HepG2 (cell line): ENCODE measurements at regions not wholly inside any gene's neighbourhood (a gene's known extent, or its start where the extent isn't known, plus 50 kb on each side); places are given as distances from the start of the nearest gene placed in this dataset.

Experiments
- ATAC-seq: fragments of 200-7000 bp; cut with Tn5 transposase; 3 replicates; pipeline ENCODE4 v1.9.1; 2020; ENCODE audit warnings: mild to moderate bottlenecking, moderate library complexity
- BruUV-seq: library from RNA; stranded (reverse); fragments of 400-500 nt; replicated peaks from 2 replicates; lab custom pipeline; 2021; lab: Mats Ljungman, UMichigan
- CTCF ChIA-PET: fragments of 300-600 bp; formaldehyde crosslinking; extraction: SDS; loops from one replicate; lab custom pipeline; 2021; ENCODE audit warnings: low total read pairs, inconsistent platforms, low intra/inter-chr PET ratio; lab: Yijun Ruan, JAX
- POLR2A ChIA-PET: fragments of 350-600 bp; sonication (Branson Sonifier 250); formaldehyde crosslinking; loops from one replicate; lab custom pipeline; 2020; ENCODE audit warnings: antibody characterized with exemption, inconsistent platforms; lab: Yijun Ruan, JAX
- DNase-seq: peaks from one replicate; pipeline ENCODE4 v3.0.0-alpha.2; 2015; ENCODE audit warnings: low spot score
- FAIRE-seq: peaks from 3 replicates; lab custom pipeline; 2011; peaks lifted over from hg19 to GRCh38; lab: Jason Lieb, UNC
- H2AFZ ChIP-seq: one replicate; pipeline ENCODE4 v1.6.1; 2011; ENCODE audit warnings: low read length, inconsistent platforms
- H3K27ac ChIP-seq: fragments of 300-600 bp; 3 replicates; pipeline ENCODE4 v1.8.0; 2011; ENCODE audit warnings: mixed run types, mild to moderate bottlenecking, mixed read lengths, low read length, inconsistent platforms; ENCODE audit not compliant: insufficient read depth; ENCODE audit errors: extremely low read length
- H3K27me3 ChIP-seq, 2 experiments: fragments of 200-600 bp in 1 of 2; 2 replicates in 1 of 2; 3 replicates in 1 of 2; pipeline versions ENCODE4 v1.6.0 to v1.8.0; 2011; ENCODE audit warnings: low read length in 2 of 2, mild to moderate bottlenecking in 2 of 2, moderate library complexity in 2 of 2, inconsistent platforms in 1 of 2; ENCODE audit not compliant: insufficient read depth in 2 of 2, control insufficient read depth in 1 of 2
- H3K36me3 ChIP-seq, 2 experiments: fragments of 200-600 bp in 1 of 2; replicated peaks in 1 of 2; 2 replicates in 1 of 2; 3 replicates in 1 of 2; pipeline versions ENCODE4 v1.5.1 to v1.8.0; 2011; ENCODE audit warnings: low read length in 2 of 2, inconsistent platforms in 1 of 2; ENCODE audit not compliant: insufficient read depth in 2 of 2, control insufficient read depth in 1 of 2
- H3K4me1 ChIP-seq: 2 replicates; pipeline ENCODE4 v1.5.1; 2012; ENCODE audit warnings: low read length, inconsistent platforms; ENCODE audit not compliant: insufficient read depth
- H3K4me2 ChIP-seq: 2 replicates; pipeline ENCODE4 v1.6.0; 2011; ENCODE audit warnings: low read depth, low read length, inconsistent platforms
- H3K4me3 ChIP-seq, 3 experiments: fragments of 200-600 bp in 1 of 3; sonication (generic), shearing (Covaris generic) in 1 of 3; replicated peaks in 1 of 3; 2 replicates each; pipeline ENCODE4 v1.5.1; 2011 to 2016; ENCODE audit warnings: low read length in 3 of 3, inconsistent platforms in 2 of 3, low read depth in 2 of 3, mild to moderate bottlenecking in 2 of 3, control low read depth in 1 of 3, mixed read lengths in 1 of 3; ENCODE audit not compliant: insufficient read depth in 1 of 3
- H3K79me2 ChIP-seq: one replicate; pipeline ENCODE4 v1.6.1; 2011; ENCODE audit warnings: low read length, inconsistent platforms; ENCODE audit not compliant: insufficient read depth
- H3K9ac ChIP-seq: 2 replicates; pipeline ENCODE4 v1.6.0; 2011; ENCODE audit warnings: mild to moderate bottlenecking, low read depth, low read length, inconsistent platforms; ENCODE audit not compliant: insufficient read depth
- H3K9me3 ChIP-seq: 2 replicates; pipeline ENCODE4 v1.5.1; 2012; ENCODE audit warnings: mild to moderate bottlenecking, low read length
- H4K20me1 ChIP-seq: 2 replicates; pipeline ENCODE4 v1.6.0; 2011; ENCODE audit warnings: inconsistent platforms, mild to moderate bottlenecking, low read length, moderate library complexity; ENCODE audit not compliant: insufficient read depth
- ARID2 ChIP-seq: sonication (generic); formaldehyde crosslinking; IDR thresholded peaks from 2 replicates; pipeline ENCODE4 v1.8.1; 2022; ENCODE audit warnings: mild to moderate bottlenecking, missing genetic modification reagents, borderline replicate concordance
- EHMT2 ChIP-seq: fragments of 200-600 bp; sonication (generic); IDR thresholded peaks from 2 replicates; pipeline ENCODE4 v1.7.0; 2017; ENCODE audit warnings: antibody characterized with exemption, low read depth, low read length, borderline replicate concordance
- FOXJ3 ChIP-seq: sonication (generic); formaldehyde crosslinking; IDR thresholded peaks from 2 replicates; pipeline ENCODE4 v1.4.0; 2020; ENCODE audit warnings: missing genetic modification reagents, mild to moderate bottlenecking, borderline replicate concordance
- KDM5B ChIP-seq: sonication (generic); formaldehyde crosslinking; IDR thresholded peaks from 2 replicates; pipeline ENCODE4 v1.4.0; 2020; ENCODE audit warnings: missing genetic modification reagents, mild to moderate bottlenecking, borderline replicate concordance
- MATR3 ChIP-seq: sonication (generic); formaldehyde crosslinking; IDR thresholded peaks from 2 replicates; pipeline ENCODE4 v1.4.0; 2020; ENCODE audit warnings: missing genetic modification reagents
- NR2F6 ChIP-seq, 2 experiments: IDR thresholded peaks; 2 replicates each; pipeline ENCODE4 v1.6.1; 2016; ENCODE audit warnings: antibody characterized with exemption in 1 of 2, mild to moderate bottlenecking in 1 of 2
- RAD51 ChIP-seq: fragments of 450-650 bp; IDR thresholded peaks from 2 replicates; pipeline ENCODE4 v1.6.1; 2016; ENCODE audit warnings: borderline replicate concordance
- RARG ChIP-seq: sonication (generic); formaldehyde crosslinking; IDR thresholded peaks from 2 replicates; pipeline ENCODE4 v1.4.0; 2020; ENCODE audit warnings: low read depth, mild to moderate bottlenecking, missing genetic modification reagents
- SP140L ChIP-seq: sonication (generic); formaldehyde crosslinking; IDR thresholded peaks from 2 replicates; pipeline ENCODE4 v1.4.0; 2020; ENCODE audit warnings: missing genetic modification reagents, borderline replicate concordance
- U2AF1 ChIP-seq: fragments of 200-400 bp; formaldehyde crosslinking; optimal IDR thresholded peaks from 2 replicates; pipeline ENCODE3; 2017; ENCODE audit warnings: mild to moderate bottlenecking, low read depth, low read length
- ZNF180 ChIP-seq: sonication (generic); formaldehyde crosslinking; IDR thresholded peaks from 2 replicates; pipeline ENCODE4 v1.4.0; 2020; ENCODE audit warnings: low read depth, missing genetic modification reagents, borderline replicate concordance
- ZNF33A ChIP-seq: sonication (generic); formaldehyde crosslinking; IDR thresholded peaks from 2 replicates; pipeline ENCODE4 v1.5.1; 2020; ENCODE audit warnings: missing genetic modification reagents, mild to moderate bottlenecking, moderate library complexity, borderline replicate concordance
- ZNF496 ChIP-seq: sonication (generic); formaldehyde crosslinking; IDR thresholded peaks from 2 replicates; pipeline ENCODE4 v1.8.1; 2023; ENCODE audit warnings: mild to moderate bottlenecking, moderate library complexity, missing genetic modification reagents; ENCODE audit not compliant: insufficient replicate concordance
- ZNF660 ChIP-seq: sonication (generic); formaldehyde crosslinking; IDR thresholded peaks from 2 replicates; pipeline ENCODE4 v1.5.1; 2020; ENCODE audit warnings: mild to moderate bottlenecking, low read depth, missing genetic modification reagents, borderline replicate concordance
- ZNF687 ChIP-seq: sonication (generic); formaldehyde crosslinking; IDR thresholded peaks from 2 replicates; pipeline ENCODE4 v1.5.1; 2020; ENCODE audit warnings: mild to moderate bottlenecking, missing genetic modification reagents, moderate library complexity
- WGBS: methylation state at CpG from one replicate; pipeline ENCODE4 v1.1.6; 2017; ENCODE audit warnings: low lambda C conversion rate; 5-methylcytosine and 5-hydroxymethylcytosine counted together
- in situ Hi-C: cut with HindIII; loops from 2 replicates; pipeline ENCODE4 v1.10.0; 2017; ENCODE audit warnings: low pct_unique_long_range_greater_than_20kb; ENCODE audit not compliant: extremely low pct_ligation_motif_present
- intact Hi-C: fragments of 100-400 bp; cut with micrococcal nuclease; formaldehyde crosslinking; loops from one replicate; pipeline ENCODE4 v1.10.0; 2022; ENCODE audit not compliant: unreplicated experiment

- BruUV-seq: no TSS peak
- Histone ChIP-seq H2AFZ (no peak overlapping the region), H3K4me1 (no peaks in the 10 kb centered on the region), H3K4me2 (no peak overlapping the region), H3K27ac (no peak overlapping the region), H3K36me3 (no peaks in the 10 kb centered on the region), H3K4me3 (no peak overlapping the region), H3K79me2 (no peaks in the 10 kb centered on the region), H3K9ac (no peak overlapping the region)
- CTCF ChIA-PET: no interaction called here
- ATAC-seq (no peak), FAIRE-seq (no peak), DNase-seq (no peak)
- WGBS: 37% methylated on average over 7 of the region's 7 CpGs
- in situ Hi-C loops (no loop called here), intact Hi-C loops (no loop called here)
- POLR2A ChIA-PET: no interaction called here
- TF ChIP-seq KDM5B (CRISPR knock-in tag) (no peak), FOXJ3 (CRISPR knock-in tag) (no peak), RAD51 (no peak), RARG (CRISPR knock-in tag) (no peak), ZNF180 (CRISPR knock-in tag) (no peak), ZNF496 (no peak), NR2F6 (IDR thresholded peaks at IDR 0.05) (no peak), NR2F6 (CRISPR knock-in tag; IDR thresholded peaks at IDR 0.05) (no peak)
- TF ChIP-seq, all 625 proteins: peak for 0
- Histone ChIP-seq H4K20me1 (no peaks in the 10 kb centered on the region), H3K27me3 (peaks cover 3 to 71% of the 10 kb centered on the region in 2 experiments), H3K9me3 (no peaks in the 10 kb centered on the region)
Observed at GRCh38 chr12:113674302-113674701, 202.6 kb upstream of the LHX5 start.

- H2AFZ ChIP-seq: no peak overlapping the region
- no peak for FAIRE-seq
- H3K9ac ChIP-seq: no peak overlapping the region
- H3K4me1 ChIP-seq: no peaks in the 10 kb centered on the region
- BruUV-seq: no TSS peak
- no peaks in the 10 kb centered on the region for H3K36me3 ChIP-seq
- H3K4me2 ChIP-seq: no peak overlapping the region
- intact Hi-C loops (no loop called here), in situ Hi-C loops (no loop called here)
- H3K9me3 ChIP-seq: no peaks in the 10 kb centered on the region
- ChIA-PET POLR2A (no interaction called here), CTCF (no interaction called here)
- H4K20me1 ChIP-seq: no peaks in the 10 kb centered on the region
- 22% methylated on average over 20 of the region's 20 CpGs for WGBS
- no peak overlapping the region for H3K4me3 ChIP-seq
- peaks cover 3 to 69% of the 10 kb centered on the region in 2 experiments; a peak in 4 of 5 replicates for H3K27me3 ChIP-seq
- no peak for DNase-seq
- ATAC-seq: no peak
- H3K79me2 ChIP-seq: no peaks in the 10 kb centered on the region
- no peak overlapping the region for H3K27ac ChIP-seq
- TF ChIP-seq ZNF33A (CRISPR knock-in tag) (no peak), ZNF687 (CRISPR knock-in tag) (no peak), ZNF660 (CRISPR knock-in tag) (no peak), SP140L (CRISPR knock-in tag) (no peak), MATR3 (CRISPR knock-in tag) (no peak), EHMT2 (no peak), ARID2 (no peak), U2AF1 (no peak)
Observed at GRCh38 chr12:113673458-113674238, 202.0 kb upstream of the LHX5 start.
